H1 (cell line): ENCODE measurements at regions not wholly inside any gene's neighbourhood (a gene's known extent, or its start where the extent isn't known, plus 50 kb on each side); places are given as distances from the start of the nearest gene placed in this dataset.

ENCODE experiments used
- CBX5 ChIP-seq: fragments of 300-800, 300-1000 bp; sonication (generic); IDR thresholded peaks from 2 replicates; pipeline ENCODE4 v1.7.1; 2016; ENCODE audit warnings: antibody characterized with exemption, low read length, low read depth
- CEBPB ChIP-seq: IDR thresholded peaks from 2 replicates; pipeline ENCODE4 v1.6.1; 2012; ENCODE audit warnings: low read depth, low read length
- CTCF ChIP-seq, 3 experiments: IDR thresholded peaks; 1 replicate in 2 of 3; 2 replicates in 1 of 3; pipeline versions ENCODE4 v1.5.1 to v1.6.1; 2011; ENCODE audit warnings: low read length in 3 of 3, mild to moderate bottlenecking in 3 of 3, inconsistent platforms in 2 of 3, low read depth in 1 of 3, moderate library complexity in 1 of 3; ENCODE audit not compliant: insufficient read depth in 1 of 3; ENCODE audit errors: control extremely low read depth in 1 of 3
- EGR1 ChIP-seq: IDR thresholded peaks from 2 replicates; pipeline ENCODE4 v1.6.1; 2011; ENCODE audit warnings: low read depth, low read length, borderline replicate concordance
- EP300 ChIP-seq, 2 experiments: IDR thresholded peaks; 1 replicate in 1 of 2; 2 replicates in 1 of 2; pipeline ENCODE4 v1.6.1; 2011 to 2012; ENCODE audit warnings: low read depth in 2 of 2, low read length in 2 of 2, mild to moderate bottlenecking in 2 of 2, borderline replicate concordance in 1 of 2, inconsistent platforms in 1 of 2, moderate library complexity in 1 of 2
- EZH2 ChIP-seq: fragments of 200-600 bp; sonication (generic); IDR thresholded peaks from 2 replicates; pipeline ENCODE4 v1.7.1; 2012; ENCODE audit warnings: low read depth, mild to moderate bottlenecking, moderate library complexity, low read length, inconsistent platforms; ENCODE audit not compliant: severe bottlenecking
- KDM5A ChIP-seq: fragments of 200-600 bp; IDR thresholded peaks from 2 replicates; pipeline ENCODE4 v1.7.1; 2012; ENCODE audit warnings: mild to moderate bottlenecking, low read length, inconsistent platforms, mixed read lengths
- MAFK ChIP-seq: IDR thresholded peaks from 2 replicates; pipeline ENCODE4 v1.6.1; 2012; ENCODE audit warnings: low read depth, mild to moderate bottlenecking, improper control_type of control experiment, low read length
- POLR2A ChIP-seq, 2 experiments: IDR thresholded peaks; 1 replicate in 1 of 2; 2 replicates in 1 of 2; pipeline ENCODE4 v1.6.1; 2011; ENCODE audit warnings: low read depth in 2 of 2, low read length in 2 of 2, mild to moderate bottlenecking in 2 of 2; ENCODE audit errors: control extremely low read depth in 1 of 2
- RFX5 ChIP-seq: IDR thresholded peaks from 2 replicates; pipeline ENCODE4 v1.6.1; 2011; ENCODE audit warnings: low read depth, low read length, improper control_type of control experiment, borderline replicate concordance
- TBP ChIP-seq: IDR thresholded peaks from 2 replicates; pipeline ENCODE4 v1.6.1; 2011; ENCODE audit warnings: low read depth, low read length, improper control_type of control experiment
- TF ChIP-seq, protein P1 (sequence below): IDR thresholded peaks from 2 replicates; pipeline ENCODE4 v1.6.1; 2012; ENCODE audit warnings: low read length, inconsistent platforms

DNA sequence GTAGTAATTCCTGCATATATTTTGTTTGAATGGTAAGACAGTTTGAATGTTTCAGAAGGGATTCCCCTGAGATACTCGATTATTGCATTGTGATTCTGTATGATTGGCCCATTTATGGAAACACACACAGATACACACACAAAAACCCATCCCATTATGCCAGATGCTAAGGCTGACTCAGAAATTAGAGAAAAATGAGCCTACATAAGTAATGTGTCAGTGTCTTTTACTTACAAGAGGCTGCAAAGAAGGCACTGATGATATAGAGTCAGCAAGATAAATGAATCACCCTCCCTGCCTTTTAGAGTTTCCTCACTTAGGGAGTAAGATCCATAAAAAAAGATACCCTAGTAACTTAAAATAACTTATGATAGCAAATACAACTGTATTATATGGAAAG, 1481.1 kb upstream of the ACVR2A start:
- TF ChIP-seq CTCF (IDR thresholded peaks at IDR 0.05; ENCODE audit: control extremely low read depth in 1 of 3, insufficient read depth in 1 of 3, low read depth in 1 of 3, low read length in 3 of 3) (no peak), TBP (no peak), MAFK (no peak), RFX5 (no peak), CBX5 (no peak), EZH2 (no peak), POLR2A (IDR thresholded peaks at IDR 0.05; ENCODE audit: control extremely low read depth in 1 of 2, low read depth in 2 of 2, low read length in 2 of 2) (no peak), CEBPB (no peak), EP300 (IDR thresholded peaks at IDR 0.05; ENCODE audit: borderline replicate concordance in 1 of 2, low read depth in 2 of 2, low read length in 2 of 2) (no peak), EGR1 (no peak), KDM5A (no peak)
- TF ChIP-seq, protein P1, sequence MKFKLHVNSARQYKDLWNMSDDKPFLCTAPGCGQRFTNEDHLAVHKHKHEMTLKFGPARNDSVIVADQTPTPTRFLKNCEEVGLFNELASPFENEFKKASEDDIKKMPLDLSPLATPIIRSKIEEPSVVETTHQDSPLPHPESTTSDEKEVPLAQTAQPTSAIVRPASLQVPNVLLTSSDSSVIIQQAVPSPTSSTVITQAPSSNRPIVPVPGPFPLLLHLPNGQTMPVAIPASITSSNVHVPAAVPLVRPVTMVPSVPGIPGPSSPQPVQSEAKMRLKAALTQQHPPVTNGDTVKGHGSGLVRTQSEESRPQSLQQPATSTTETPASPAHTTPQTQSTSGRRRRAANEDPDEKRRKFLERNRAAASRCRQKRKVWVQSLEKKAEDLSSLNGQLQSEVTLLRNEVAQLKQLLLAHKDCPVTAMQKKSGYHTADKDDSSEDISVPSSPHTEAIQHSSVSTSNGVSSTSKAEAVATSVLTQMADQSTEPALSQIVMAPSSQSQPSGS: no peak
